WTC11 (cell line): ENCODE measurements at regions not wholly inside any gene's neighbourhood (a gene's known extent, or its start where the extent isn't known, plus 50 kb on each side); places are given as distances from the start of the nearest gene placed in this dataset.

Experiments
- ATF1 ChIP-seq: sonication (generic); formaldehyde crosslinking; IDR thresholded peaks from 2 replicates; pipeline ENCODE4 v1.8.1; 2023; ENCODE audit warnings: mild to moderate bottlenecking, moderate library complexity, missing genetic modification reagents
- MAX ChIP-seq: sonication (generic); formaldehyde crosslinking; IDR thresholded peaks from 2 replicates; pipeline ENCODE4 v1.8.0; 2022; ENCODE audit warnings: mild to moderate bottlenecking, missing genetic modification reagents
- TCF7 ChIP-seq: sonication (generic); formaldehyde crosslinking; IDR thresholded peaks from 2 replicates; pipeline ENCODE4 v1.8.0; 2022; ENCODE audit warnings: mild to moderate bottlenecking, low read depth, missing genetic modification reagents, moderate library complexity
- ZNF232 ChIP-seq: sonication (generic); formaldehyde crosslinking; IDR thresholded peaks from 2 replicates; pipeline ENCODE4 v1.8.0; 2022; ENCODE audit warnings: mild to moderate bottlenecking, missing genetic modification reagents
- TF ChIP-seq, protein P1 (sequence below): fragments of 200-600 bp; IDR thresholded peaks from 2 replicates; pipeline ENCODE4 v1.8.0; 2022; ENCODE audit warnings: antibody characterized with exemption

- TF ChIP-seq, protein P1, sequence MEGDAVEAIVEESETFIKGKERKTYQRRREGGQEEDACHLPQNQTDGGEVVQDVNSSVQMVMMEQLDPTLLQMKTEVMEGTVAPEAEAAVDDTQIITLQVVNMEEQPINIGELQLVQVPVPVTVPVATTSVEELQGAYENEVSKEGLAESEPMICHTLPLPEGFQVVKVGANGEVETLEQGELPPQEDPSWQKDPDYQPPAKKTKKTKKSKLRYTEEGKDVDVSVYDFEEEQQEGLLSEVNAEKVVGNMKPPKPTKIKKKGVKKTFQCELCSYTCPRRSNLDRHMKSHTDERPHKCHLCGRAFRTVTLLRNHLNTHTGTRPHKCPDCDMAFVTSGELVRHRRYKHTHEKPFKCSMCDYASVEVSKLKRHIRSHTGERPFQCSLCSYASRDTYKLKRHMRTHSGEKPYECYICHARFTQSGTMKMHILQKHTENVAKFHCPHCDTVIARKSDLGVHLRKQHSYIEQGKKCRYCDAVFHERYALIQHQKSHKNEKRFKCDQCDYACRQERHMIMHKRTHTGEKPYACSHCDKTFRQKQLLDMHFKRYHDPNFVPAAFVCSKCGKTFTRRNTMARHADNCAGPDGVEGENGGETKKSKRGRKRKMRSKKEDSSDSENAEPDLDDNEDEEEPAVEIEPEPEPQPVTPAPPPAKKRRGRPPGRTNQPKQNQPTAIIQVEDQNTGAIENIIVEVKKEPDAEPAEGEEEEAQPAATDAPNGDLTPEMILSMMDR = no peak
- TF ChIP-seq TCF7 (CRISPR knock-in tag) (no peak), ATF1 (CRISPR knock-in tag) (no peak), ZNF232 (CRISPR knock-in tag) (no peak), MAX (CRISPR knock-in tag) (no peak)
Measured at GRCh38 chr4:104716584-104716983, 221.9 kb upstream of the CXXC4 start.
